IPS-18a (cell line): ENCODE measurements at regions not wholly inside any gene's neighbourhood (a gene's known extent, or its start where the extent isn't known, plus 50 kb on each side); places are given as distances from the start of the nearest gene placed in this dataset.

ENCODE experiments used
- H3K27ac ChIP-seq: one replicate; pipeline ENCODE4 v1.5.1; 2013; ENCODE audit warnings: low read length
- H3K27me3 ChIP-seq: one replicate; pipeline ENCODE4 v1.6.1; 2013; ENCODE audit warnings: mild to moderate bottlenecking, low read length; ENCODE audit not compliant: control insufficient read depth, insufficient read depth
- H3K36me3 ChIP-seq: one replicate; pipeline ENCODE4 v1.6.1; 2013; ENCODE audit warnings: low read depth, low read length; ENCODE audit not compliant: control insufficient read depth
- H3K4me1 ChIP-seq: one replicate; pipeline ENCODE4 v1.6.1; 2013; ENCODE audit warnings: low read depth, low read length; ENCODE audit not compliant: control insufficient read depth
- H3K4me3 ChIP-seq: one replicate; pipeline ENCODE4 v1.5.1; 2013; ENCODE audit warnings: low read length
- H3K9ac ChIP-seq: one replicate; pipeline ENCODE4 v1.6.1; 2013; ENCODE audit warnings: mild to moderate bottlenecking, low read length, moderate library complexity
- H3K9me3 ChIP-seq: one replicate; pipeline ENCODE4 v1.6.1; 2013; ENCODE audit warnings: low read depth, low read length; ENCODE audit not compliant: control insufficient read depth

DNA sequence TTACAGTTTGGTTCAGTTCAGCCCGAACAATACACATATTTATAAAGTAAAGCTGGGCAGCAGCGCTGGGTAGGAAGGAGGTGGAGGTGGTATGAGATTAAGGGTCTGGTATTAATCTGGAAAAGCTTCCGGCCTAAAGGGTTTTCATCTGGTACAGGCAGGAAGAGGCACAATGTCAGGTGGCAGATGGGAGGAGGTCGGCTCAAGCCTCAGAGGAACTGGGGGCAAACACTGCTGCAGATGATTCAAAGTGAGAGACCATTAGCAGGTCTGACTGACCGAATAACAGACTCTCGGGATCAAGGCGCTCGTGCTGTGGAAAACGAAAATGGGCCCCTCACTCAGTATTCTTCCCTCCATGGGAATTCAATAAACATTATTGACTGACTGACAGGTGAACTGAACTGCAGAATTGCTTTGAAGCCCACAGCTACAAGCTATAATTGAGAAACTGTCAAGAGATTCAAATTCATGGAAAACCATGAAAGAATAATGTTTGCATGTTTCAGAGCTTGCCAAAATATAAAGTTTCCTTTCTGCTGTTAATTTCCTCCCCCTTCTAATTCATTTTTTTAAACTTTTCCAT, 75.3 kb downstream of the TMEM167A start:
- Histone ChIP-seq H3K9ac (no peak overlapping the region), H3K36me3 (no peaks in the 10 kb centered on the region), H3K4me3 (no peak overlapping the region)

DNA sequence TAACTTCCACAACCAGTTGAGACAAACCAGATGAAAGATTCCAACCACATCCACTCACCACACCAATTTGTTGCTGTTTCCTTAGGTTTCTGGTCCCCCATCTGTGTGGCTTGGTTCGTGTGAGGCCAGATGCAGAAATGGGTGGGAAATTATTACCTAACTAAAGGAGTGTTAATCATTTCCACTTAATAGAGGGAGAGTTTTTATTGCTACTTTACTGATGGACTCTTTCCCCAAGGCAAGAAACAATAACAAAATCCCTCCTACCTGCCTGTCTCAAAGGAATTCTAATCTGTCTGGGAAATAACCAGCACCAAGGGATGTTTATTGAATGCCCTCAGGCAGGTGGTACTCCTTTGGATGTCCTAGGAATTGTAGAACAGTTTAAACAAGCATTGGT, 76.3 kb downstream of the TMEM167A start:
- H3K27ac ChIP-seq, result no peak overlapping the region
- H3K4me3 ChIP-seq, result no peak overlapping the region
- H3K27me3 ChIP-seq, result no peaks in the 10 kb centered on the region
- H3K9ac ChIP-seq, result no peak overlapping the region
- H3K36me3 ChIP-seq, result no peaks in the 10 kb centered on the region
- H3K9me3 ChIP-seq, result no peaks in the 10 kb centered on the region
- peaks cover 35% of the 10 kb centered on the region for H3K4me1 ChIP-seq

More for the DNA sequence above, 75.3 kb downstream of the TMEM167A start:
- Histone ChIP-seq H3K4me1 (peaks cover 39% of the 10 kb centered on the region), H3K9me3 (no peaks in the 10 kb centered on the region), H3K27ac (no peak overlapping the region), H3K27me3 (no peaks in the 10 kb centered on the region)

DNA sequence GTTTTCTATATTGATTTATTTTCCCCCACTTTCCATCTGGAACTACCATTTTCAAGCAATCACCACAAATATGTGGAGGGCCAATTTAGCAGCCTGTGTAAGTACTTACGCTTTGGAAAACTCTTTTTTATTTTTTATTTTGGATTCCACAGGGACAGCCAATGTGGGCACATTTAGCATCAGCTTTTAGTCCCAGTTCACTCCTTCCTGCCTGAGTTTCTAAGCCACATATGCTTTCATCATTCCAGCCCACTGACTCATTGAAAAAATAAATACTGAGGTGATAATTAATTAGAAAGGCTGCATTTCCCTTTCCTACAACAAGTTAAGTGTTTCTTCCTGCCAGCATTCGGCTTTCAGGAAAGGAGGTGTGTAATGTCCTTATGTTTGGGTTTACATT, 76.8 kb downstream of the TMEM167A start:
- H3K36me3 ChIP-seq, result no peaks in the 10 kb centered on the region
- H3K27ac ChIP-seq, result no peak overlapping the region
- H3K9ac ChIP-seq, result no peak overlapping the region
- peaks cover 35% of the 10 kb centered on the region for H3K4me1 ChIP-seq
- no peak overlapping the region for H3K4me3 ChIP-seq
- no peaks in the 10 kb centered on the region for H3K27me3 ChIP-seq
- H3K9me3 ChIP-seq, result no peaks in the 10 kb centered on the region

DNA sequence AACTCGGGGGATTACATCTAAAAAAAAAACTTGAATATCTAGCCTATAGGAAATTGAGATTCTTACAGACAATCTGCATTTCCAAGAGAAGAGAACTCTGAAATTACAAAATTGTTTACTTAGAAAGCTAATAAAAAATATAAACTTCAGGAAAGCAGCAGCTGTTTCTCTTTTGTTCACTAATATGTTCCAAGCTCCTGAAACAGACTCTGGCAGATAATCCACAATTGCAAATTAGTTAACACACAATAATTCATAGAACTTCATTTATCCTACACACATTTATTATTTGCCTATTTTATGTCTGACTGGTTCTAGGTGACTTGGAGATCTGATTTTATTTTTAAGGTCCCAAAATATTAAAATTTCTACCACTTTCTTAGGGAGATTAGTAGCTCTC, 83.8 kb downstream of the TMEM167A start:
- Histone ChIP-seq H3K27me3 (no peaks in the 10 kb centered on the region), H3K9ac (no peak overlapping the region), H3K4me3 (no peak overlapping the region), H3K9me3 (no peaks in the 10 kb centered on the region), H3K4me1 (no peaks in the 10 kb centered on the region), H3K36me3 (no peaks in the 10 kb centered on the region), H3K27ac (no peak overlapping the region)

DNA sequence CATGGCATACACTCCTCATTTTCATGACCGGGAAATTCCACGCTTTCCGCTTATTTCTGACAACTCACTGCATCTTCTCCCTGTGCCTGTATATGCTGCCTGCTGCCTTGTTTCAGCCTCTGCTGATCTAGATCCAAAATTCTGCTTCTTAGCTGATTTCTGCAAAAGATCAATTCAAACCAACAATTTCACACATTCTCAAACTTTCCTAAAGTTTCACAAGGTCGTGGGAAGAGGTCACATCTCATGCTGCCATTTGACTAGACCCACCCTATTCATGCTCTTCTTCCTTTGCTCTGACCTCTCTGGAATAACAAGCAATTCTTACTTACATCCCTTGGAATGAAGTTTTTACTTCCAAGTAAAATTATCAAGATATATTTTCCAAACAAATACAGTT, 84.5 kb downstream of the TMEM167A start:
- Histone ChIP-seq H3K4me1 (no peaks in the 10 kb centered on the region), H3K4me3 (no peak overlapping the region), H3K9ac (no peak overlapping the region), H3K9me3 (no peaks in the 10 kb centered on the region), H3K36me3 (no peaks in the 10 kb centered on the region), H3K27me3 (no peaks in the 10 kb centered on the region), H3K27ac (no peak overlapping the region)

DNA sequence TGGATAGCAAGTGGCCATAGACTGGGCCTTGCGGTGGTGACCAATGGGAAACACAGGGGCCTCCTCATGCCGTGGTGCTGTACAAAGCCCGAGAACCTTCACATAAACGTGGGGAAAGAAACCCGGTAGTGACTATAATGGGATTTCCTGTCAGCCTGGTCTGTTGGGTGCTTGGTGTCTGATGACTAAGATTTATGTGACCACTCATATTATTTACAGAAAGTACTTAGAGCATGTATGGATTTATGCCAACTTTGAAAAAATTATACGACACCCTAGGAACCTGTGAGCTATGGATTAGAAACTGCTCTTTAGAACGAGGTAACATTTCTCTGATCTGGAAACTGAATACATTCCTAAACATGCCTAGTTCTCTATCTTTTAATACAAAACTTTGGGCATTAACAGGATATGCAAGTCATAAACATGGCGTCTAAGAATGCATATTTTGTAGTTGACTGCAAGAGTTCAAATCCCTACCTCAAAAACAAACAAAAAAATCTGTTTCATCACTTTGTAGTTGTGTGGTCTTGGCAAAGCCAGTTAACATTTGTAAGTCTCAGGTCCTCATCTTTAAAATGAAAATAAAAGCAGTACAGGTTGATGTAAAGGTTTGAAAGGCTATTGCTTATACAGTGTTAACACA, 85.4 kb downstream of the TMEM167A start:
- Histone ChIP-seq H3K4me1 (no peaks in the 10 kb centered on the region), H3K27ac (no peak overlapping the region), H3K9me3 (no peaks in the 10 kb centered on the region), H3K9ac (no peak overlapping the region), H3K4me3 (no peak overlapping the region), H3K36me3 (no peaks in the 10 kb centered on the region), H3K27me3 (no peaks in the 10 kb centered on the region)

DNA sequence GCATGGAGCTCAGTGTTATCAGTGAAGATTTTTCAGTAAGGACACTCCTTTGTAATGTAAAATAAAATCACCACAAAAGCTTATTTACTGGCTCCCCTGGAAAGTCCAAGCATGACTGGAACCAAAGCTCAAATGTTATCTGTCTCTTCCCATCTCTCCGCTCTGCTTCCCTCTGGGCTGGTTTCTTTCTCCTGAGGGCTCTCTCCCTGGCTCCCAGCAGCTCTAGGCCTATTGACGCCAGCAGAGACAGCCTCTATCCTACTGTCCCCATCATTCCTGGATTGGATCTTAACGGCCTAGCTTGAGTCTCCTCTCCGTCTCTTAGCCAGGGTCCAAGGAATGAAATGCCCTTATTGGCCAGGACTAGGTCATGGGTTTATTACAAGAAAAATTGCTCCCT, 86.1 kb downstream of the TMEM167A start:
- Histone ChIP-seq H3K9me3 (no peaks in the 10 kb centered on the region), H3K4me1 (no peaks in the 10 kb centered on the region), H3K27ac (no peak overlapping the region), H3K27me3 (no peaks in the 10 kb centered on the region), H3K4me3 (no peak overlapping the region), H3K9ac (no peak overlapping the region), H3K36me3 (no peaks in the 10 kb centered on the region)

DNA sequence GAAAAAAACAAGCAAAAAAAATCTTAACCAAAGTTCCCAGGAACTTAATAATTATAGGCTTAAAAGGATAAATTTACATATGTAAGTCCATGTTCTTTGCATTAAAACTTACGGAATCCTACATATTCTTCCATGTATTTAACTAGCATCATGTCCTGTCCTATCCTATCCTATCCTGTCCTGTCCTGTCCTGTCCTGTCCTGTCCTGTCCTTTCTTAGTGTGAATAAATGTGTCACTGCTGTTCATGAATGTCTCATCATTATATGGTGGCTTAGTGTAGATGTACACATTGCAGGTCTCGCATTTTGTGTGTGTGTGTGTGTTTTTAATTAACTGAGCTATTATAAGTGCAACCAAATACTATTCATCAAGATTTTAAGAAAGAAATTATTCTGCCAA, 90.0 kb downstream of the TMEM167A start:
- Histone ChIP-seq H3K4me3 (no peak overlapping the region), H3K36me3 (no peaks in the 10 kb centered on the region), H3K27ac (no peak overlapping the region), H3K4me1 (peaks cover 20% of the 10 kb centered on the region), H3K9ac (no peak overlapping the region), H3K27me3 (no peaks in the 10 kb centered on the region), H3K9me3 (no peaks in the 10 kb centered on the region)

DNA sequence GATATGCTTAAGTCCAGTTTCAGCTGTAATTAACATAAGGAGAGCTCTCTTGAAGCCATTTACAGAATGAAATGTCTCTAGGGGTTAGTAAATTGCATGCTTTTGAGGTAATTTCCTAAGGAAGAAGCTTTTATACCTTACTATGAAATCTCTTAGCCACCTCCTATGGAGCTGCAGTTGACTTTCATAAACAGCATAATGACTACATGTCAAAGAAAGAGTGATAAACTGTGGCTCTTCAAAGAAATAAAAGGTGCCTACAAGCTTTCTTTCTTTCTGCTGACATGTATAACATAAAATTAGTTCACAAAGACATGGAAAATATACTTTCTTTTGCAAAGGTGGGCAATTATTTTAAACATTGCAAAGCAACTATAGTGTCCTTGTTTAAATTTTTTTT, 90.8 kb downstream of the TMEM167A start:
- Histone ChIP-seq H3K27me3 (no peaks in the 10 kb centered on the region), H3K4me3 (no peak overlapping the region), H3K4me1 (peaks cover 20% of the 10 kb centered on the region), H3K9ac (no peak overlapping the region), H3K9me3 (no peaks in the 10 kb centered on the region), H3K36me3 (no peaks in the 10 kb centered on the region), H3K27ac (no peak overlapping the region)

DNA sequence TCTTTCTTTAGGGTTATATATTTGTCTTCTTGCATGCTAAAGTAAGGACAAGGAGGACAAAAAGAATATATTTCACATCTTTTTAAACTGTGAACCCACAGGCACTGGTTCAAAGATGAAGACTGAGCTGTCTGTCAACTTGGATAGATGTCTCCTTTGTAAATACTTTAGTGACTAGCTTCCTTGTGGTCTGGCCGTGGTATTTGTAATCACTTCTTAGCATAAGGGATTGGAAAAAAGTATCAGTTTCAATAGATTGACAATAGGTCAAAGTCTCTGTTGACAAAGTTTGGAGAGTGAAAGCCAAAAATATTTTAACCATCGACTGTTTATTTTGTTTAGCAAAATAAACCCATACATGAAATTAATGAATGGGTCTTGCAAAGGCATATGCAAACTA, 91.4 kb downstream of the TMEM167A start:
- Histone ChIP-seq H3K27ac (no peak overlapping the region), H3K9me3 (no peaks in the 10 kb centered on the region), H3K9ac (no peak overlapping the region), H3K4me3 (no peak overlapping the region), H3K4me1 (peaks cover 20% of the 10 kb centered on the region), H3K36me3 (no peaks in the 10 kb centered on the region), H3K27me3 (no peaks in the 10 kb centered on the region)

DNA sequence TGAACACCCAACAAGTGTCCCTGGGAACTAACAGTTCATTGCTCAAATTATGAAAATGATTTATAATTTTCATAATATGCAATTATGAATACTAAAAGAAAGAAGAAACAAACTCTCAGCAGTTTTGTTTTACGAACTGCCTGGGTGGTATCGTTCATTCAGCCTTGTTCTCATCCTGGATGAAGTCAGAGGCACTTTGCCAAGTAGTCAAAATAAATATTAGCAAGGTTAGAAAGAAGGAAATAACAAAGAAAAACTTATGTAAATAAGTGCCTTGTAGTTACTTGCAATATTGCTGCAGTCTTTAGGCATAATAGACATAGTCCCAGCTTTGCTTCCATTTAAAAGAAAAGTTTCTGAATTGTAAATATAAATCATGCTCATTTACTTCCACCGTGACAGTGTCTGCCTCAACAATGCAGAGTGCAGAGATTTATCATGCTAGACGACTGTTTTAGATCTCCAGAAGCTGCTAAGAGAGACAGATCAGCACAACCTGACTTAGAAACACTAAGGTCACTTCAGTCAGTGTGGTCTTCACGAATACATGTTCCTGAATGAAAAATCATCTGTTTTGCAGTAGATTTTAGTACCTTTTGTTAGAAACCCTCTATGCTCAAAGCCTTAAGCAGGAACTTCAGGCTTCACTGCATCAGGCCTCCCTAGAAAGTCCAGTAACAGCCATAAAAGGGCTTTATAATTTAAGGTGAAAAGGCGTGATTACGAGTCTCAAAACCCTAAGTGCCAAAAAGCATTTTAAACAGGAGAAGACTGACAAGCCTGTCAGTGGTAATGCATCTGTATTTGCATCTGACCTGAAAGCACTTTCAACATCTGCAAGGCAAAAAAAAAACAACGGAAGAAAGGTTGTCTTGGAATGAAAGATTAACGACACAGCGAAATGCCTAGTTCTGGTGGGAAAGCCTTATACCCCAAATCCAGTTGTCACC, 92.1 kb downstream of the TMEM167A start:
- Histone ChIP-seq H3K36me3 (no peaks in the 10 kb centered on the region), H3K9ac (no peak overlapping the region), H3K4me3 (no peak overlapping the region), H3K4me1 (peaks cover 20% of the 10 kb centered on the region), H3K27ac (no peak overlapping the region), H3K27me3 (no peaks in the 10 kb centered on the region), H3K9me3 (no peaks in the 10 kb centered on the region)
